ENCODE measurements at regions not wholly inside any gene's neighbourhood (a gene's known extent, or its start where the extent isn't known, plus 50 kb on each side); places are given as distances from the start of the nearest gene placed in this dataset.

DNA sequence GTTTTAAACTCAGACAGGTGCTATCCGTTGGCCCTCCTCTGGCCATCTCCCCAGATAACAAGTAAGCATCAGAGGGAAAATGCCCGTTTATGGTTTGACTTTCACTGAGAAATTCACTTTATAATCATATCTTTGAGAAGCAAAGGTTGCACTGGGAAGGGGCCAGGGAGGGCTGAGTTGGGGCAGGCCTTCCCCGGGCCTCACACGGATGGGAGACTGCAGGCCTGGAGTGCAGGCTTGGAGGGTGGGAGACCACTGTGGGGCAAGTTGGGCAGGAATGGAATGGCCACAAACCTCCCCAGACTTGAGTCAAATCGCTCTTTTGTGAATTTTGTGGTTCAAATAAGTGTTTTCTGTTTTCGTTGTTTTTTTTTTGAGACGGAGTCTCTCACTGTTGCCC lies 451.7 kb downstream of the TSHZ3 start:
- TF ChIP-seq SIN3A (IDR thresholded peaks at IDR 0.05; ENCODE audit: borderline replicate concordance, insufficient read depth, low read depth, low read length): no peak
- no peak for TF ChIP-seq REST (IDR thresholded peaks at IDR 0.05; ENCODE audit: insufficient read depth in 1 of 2, low read depth in 2 of 2, low read length in 1 of 2)
- TF ChIP-seq CTCF (IDR thresholded peaks at IDR 0.05): no peak
- TF ChIP-seq POLR2AphosphoS5 (IDR thresholded peaks at IDR 0.05; ENCODE audit: low read depth, low read length): no peak
- no peak for TF ChIP-seq TCF7L2 (IDR thresholded peaks at IDR 0.05; ENCODE audit: low read depth, low read length)
- no peak overlapping the region for H3K4me3 ChIP-seq (ENCODE audit: low read depth in 2 of 2, low read length in 2 of 2)
- in situ Hi-C loops (cut with HindIII; ENCODE audit: low pct_unique_long_range_greater_than_20kb, low sequenced_read_pairs) (no loop called here), intact Hi-C loops (cut with micrococcal nuclease; ENCODE audit: unreplicated experiment) (no loop called here)
- no TSS peak for BruUV-seq (replicated peaks)
- no peaks in the 10 kb centered on the region; the same call in 1 of the 2 replicates for H3K27me3 ChIP-seq (ENCODE audit: control insufficient read depth, insufficient read depth, low read length)
- H3K27ac ChIP-seq (ENCODE audit: low read length): no peak overlapping the region
- ATAC-seq (no peak), DNase-seq (ENCODE audit: low read depth, low spot score) (no peak)
- H3K9me3 ChIP-seq (ENCODE audit: control insufficient read depth, insufficient read depth, low read depth, low read length): no peaks in the 10 kb centered on the region
- no peaks in the 10 kb centered on the region for H3K36me3 ChIP-seq (ENCODE audit: control insufficient read depth, insufficient read depth, low read length)
- no peaks in the 10 kb centered on the region for H3K4me1 ChIP-seq (ENCODE audit: control insufficient read depth, insufficient read depth, low read length)
- CTCF ChIA-PET: no interaction called here
- POLR2A ChIA-PET: no interaction called here

DNA sequence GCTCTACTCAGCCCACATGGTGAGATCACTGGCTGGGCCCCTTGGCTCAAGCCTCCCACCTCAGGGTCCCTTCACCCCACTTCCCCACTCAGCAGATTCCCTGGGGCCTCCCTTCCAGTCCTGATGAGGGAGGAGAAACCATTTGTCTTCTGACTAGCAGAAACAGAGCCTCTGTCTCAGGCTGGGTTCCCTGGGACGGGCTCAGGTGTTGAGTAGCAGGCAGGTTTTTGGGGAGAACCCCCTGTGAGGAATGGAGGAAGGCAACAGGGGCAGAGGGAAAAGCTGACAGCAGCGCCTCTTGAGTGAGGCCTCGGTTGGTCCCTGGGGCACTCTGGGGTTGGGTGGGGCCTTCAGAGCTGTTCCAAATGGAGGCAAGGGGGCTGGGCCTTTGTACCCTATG lies 452.2 kb downstream of the TSHZ3 start:
- CTCF ChIA-PET: no interaction called here
- BruUV-seq (replicated peaks): no TSS peak
- in situ Hi-C loops (cut with HindIII; ENCODE audit: low pct_unique_long_range_greater_than_20kb, low sequenced_read_pairs): no loop called here

More for the DNA sequence above, 452.2 kb downstream of the TSHZ3 start:
- POLR2A ChIA-PET: no interaction called here
- intact Hi-C loops (cut with micrococcal nuclease; ENCODE audit: unreplicated experiment): no loop called here
- ATAC-seq (no peak), DNase-seq (ENCODE audit: low read depth, low spot score) (no peak)
- Histone ChIP-seq H3K4me3 (ENCODE audit: low read depth in 2 of 2, low read length in 2 of 2) (no peak overlapping the region), H3K4me1 (ENCODE audit: control insufficient read depth, insufficient read depth, low read length) (no peaks in the 10 kb centered on the region), H3K9me3 (ENCODE audit: control insufficient read depth, insufficient read depth, low read depth, low read length) (no peaks in the 10 kb centered on the region), H3K36me3 (ENCODE audit: control insufficient read depth, insufficient read depth, low read length) (no peaks in the 10 kb centered on the region), H3K27me3 (ENCODE audit: control insufficient read depth, insufficient read depth, low read length) (no peaks in the 10 kb centered on the region; the same call in 1 of the 2 replicates), H3K27ac (ENCODE audit: low read length) (no peak overlapping the region)
- no peak for TF ChIP-seq CTCF (IDR thresholded peaks at IDR 0.05)
- no peak for TF ChIP-seq REST (IDR thresholded peaks at IDR 0.05; ENCODE audit: insufficient read depth in 1 of 2, low read depth in 2 of 2, low read length in 1 of 2)
- TF ChIP-seq TCF7L2 (IDR thresholded peaks at IDR 0.05; ENCODE audit: low read depth, low read length): no peak
- TF ChIP-seq POLR2AphosphoS5 (IDR thresholded peaks at IDR 0.05; ENCODE audit: low read depth, low read length): no peak
- no peak for TF ChIP-seq SIN3A (IDR thresholded peaks at IDR 0.05; ENCODE audit: borderline replicate concordance, insufficient read depth, low read depth, low read length)

Data from Panc1 (cell line).